Esophagus muscularis mucosa (tissue), 3 donors: ENCODE measurements at regions not wholly inside any gene's neighbourhood (a gene's known extent, or its start where the extent isn't known, plus 50 kb on each side); places are given as distances from the start of the nearest gene placed in this dataset.

ENCODE experiments used
- CTCF ChIP-seq, 3 experiments: fragments of 200-600 bp in 2 of 3; fragments of 450-650 bp in 1 of 3; sonication (generic) in 2 of 3; IDR thresholded peaks; one replicate each; pipeline ENCODE4 v1.5.1; 2017 to 2019; ENCODE audit warnings: antibody characterized with exemption in 3 of 3, mild to moderate bottlenecking in 2 of 3, moderate library complexity in 1 of 3
- POLR2A ChIP-seq: fragments of 450-650 bp; IDR thresholded peaks from one replicate; pipeline ENCODE4 v1.6.1; 2017; ENCODE audit warnings: antibody characterized with exemption, moderate library complexity, mild to moderate bottlenecking, low read depth

GRCh38 chr11:46220313-46220712 lies 57.1 kb upstream of the CREB3L1 start:
- TF ChIP-seq CTCF (IDR thresholded peaks at IDR 0.05): no peak
- TF ChIP-seq POLR2A: no peak
